GM18858 (cell line): ENCODE measurements at regions not wholly inside any gene's neighbourhood (a gene's known extent, or its start where the extent isn't known, plus 50 kb on each side); places are given as distances from the start of the nearest gene placed in this dataset.
"Not testable (repeated sequence)": the region's sequence is repeated elsewhere in the genome, so short reads cannot be mapped to it uniquely, and the experiment has no call there.

Source experiments
- ATAC-seq: cut with Tn5 transposase; IDR thresholded peaks from one replicate; pipeline ENCODE4 v1.9.1; 2021; ENCODE audit not compliant: unreplicated experiment

DNA sequence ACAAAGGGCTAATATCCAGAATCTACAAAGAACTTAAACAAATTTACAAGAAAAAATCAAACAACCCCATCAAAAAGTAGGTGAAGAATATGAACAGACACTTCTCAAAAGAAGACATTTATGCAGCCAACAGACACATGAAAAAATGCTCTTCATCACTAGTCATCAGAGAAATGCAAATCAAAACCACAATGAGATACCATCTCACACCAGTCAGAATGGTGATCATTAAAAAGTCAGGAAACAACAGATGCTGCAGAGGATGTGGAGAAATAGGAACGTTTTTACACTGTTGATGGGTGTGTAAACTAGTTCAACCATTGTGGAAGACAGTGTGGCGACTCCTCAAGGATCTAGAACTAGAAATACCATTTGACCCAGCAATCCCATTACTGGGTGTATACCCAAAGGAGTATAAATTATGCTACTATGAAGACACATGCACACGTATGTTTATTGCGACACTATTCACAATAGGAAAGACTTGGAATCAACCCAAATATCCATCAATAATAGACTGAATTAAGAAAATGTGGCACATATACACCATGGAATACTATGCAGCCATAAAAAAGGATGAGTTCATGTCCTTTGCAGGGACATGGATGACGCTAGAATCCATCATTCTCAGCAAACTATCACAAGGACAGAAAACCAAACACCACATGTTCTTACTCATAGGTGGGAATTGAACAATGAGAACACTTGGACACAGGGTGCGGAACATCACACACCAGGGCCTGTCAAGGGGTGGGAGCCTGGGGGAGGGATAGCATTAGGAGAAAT is 241.5 kb downstream of the KCNRG start:
- ATAC-seq, result not testable (repeated sequence)

DNA sequence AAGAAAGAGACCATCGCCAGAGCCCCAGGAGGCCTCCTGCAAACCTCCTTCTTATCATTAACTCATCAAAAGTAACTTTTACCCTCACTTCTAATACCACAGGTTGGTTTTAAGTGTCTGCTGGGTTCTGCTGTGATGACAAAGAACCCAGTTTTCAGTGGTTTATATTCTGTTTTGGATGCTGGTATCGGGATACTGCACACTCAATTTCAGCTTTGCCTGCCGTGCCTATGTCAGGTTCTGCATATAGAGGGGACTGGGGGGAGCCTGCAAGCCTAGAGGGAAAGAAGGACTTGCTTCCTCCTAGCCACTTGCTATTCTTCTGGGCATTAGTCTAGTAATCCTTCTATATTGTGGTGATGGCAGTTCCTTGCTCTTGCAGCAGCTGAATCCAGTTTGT is 242.4 kb downstream of the KCNRG start:
- ATAC-seq, result no peak

DNA sequence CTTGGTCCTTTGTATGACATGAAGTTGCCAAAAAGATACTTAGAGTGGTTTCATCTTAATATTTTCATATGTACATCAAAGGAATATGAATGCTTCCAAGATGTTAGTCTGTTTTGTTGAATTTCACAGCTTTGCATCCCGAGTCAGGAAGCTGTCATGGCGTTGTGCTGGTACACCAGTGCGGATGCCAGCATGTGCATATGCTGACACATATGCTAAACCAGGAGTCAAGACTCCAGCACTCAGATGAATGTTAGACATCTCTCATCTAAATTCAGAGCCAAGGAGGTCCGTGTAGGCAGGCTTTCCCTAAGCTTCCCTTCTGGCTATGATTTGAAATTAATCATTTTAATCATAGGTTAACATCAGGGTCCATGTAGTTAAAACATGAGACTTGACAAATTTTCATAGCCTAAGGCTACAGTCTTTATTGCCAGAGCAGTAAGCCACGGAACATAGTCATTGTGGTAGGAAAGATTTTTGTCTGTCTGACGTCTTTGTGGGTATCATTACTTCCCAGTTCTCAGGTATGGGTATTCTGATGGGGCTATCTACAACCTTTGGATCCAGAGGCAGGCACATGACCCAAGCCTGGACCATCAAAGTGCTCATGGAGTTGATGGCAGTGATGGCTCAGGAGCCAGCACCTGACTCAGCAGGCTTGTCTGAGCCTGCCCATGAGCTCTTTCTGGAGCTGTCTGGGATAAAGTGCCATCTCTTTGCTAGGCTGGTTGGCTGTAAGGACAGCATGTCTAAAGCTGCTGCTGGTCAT is 246.1 kb downstream of the KCNRG start:
- ATAC-seq, result no peak

DNA sequence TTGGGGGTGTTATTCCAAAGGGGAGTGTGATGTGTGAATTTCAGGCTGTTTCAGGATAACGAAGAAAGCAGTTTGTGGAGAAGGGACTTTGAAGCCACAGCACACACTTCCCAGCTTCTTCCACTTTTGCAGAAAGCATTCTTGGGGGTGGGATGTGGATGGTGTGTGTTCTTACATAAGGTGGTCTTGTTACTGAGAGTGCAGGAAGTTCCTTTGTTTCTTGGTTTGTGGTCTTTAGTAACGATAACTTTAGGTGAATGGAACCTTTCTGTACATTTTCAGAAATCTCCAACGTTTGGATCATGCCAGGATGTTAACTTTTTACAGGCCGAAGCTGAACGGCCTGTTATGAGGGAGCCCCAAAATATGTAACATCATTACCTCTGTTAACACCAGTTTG is 251.8 kb downstream of the KCNRG start:
- ATAC-seq, result no peak

DNA sequence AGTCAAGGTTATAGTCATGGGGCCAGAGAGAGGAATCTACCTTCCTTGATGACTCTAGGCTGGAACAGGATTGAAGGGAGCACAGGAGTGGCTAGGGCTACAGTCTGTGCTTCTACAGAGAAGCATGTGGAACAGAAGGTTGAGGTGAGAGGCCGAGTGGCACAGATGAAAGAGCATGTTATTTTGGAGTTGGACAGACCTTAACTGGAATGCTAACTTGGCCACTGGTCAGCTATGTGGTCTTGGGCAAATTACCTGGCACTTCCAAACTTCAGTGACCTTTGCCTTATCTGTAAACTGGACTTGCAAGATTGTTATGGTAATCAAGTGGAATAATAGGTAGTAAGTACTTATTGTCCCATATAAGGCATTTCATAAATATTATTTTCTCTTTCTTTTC is 252.7 kb downstream of the KCNRG start:
- ATAC-seq, result no peak

DNA sequence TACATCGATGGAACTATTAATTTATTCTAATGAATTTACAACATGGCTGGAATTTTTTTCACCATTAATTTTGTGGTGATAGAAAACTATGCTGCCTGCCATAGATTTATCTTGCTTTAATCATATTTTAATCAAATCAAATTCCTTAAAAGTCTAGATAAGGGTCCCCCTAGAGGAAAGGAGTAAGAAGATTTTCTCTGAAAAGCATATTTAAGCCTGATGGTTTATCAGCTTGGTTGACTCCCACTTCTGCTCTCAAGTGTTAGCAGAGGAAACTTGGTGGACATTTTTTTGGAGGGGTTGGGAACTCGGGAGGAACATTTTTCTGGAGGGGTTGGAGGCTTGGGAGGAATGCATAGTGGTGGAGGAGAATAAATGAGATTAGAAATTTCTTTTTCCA is 253.3 kb downstream of the KCNRG start:
- no peak for ATAC-seq

DNA sequence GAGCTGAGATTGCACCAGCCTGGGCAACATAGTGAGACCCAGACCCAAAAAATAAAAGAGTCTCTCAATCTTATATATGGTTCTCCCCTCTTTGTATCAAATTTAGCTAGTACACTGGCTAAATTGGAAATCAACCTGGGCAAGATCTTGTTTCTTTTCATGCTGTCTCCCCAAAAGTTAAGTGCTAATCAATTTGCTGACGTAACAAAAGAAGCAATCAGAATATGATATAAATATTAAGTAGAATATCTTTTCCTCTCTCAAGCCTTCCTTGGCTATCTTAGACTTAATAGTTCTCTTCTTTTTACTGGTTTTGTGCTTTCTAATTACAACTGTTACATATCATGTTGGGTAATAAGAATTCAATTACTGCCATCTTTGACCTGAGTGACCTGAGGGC is 258.9 kb downstream of the KCNRG start:
- no peak for ATAC-seq

DNA sequence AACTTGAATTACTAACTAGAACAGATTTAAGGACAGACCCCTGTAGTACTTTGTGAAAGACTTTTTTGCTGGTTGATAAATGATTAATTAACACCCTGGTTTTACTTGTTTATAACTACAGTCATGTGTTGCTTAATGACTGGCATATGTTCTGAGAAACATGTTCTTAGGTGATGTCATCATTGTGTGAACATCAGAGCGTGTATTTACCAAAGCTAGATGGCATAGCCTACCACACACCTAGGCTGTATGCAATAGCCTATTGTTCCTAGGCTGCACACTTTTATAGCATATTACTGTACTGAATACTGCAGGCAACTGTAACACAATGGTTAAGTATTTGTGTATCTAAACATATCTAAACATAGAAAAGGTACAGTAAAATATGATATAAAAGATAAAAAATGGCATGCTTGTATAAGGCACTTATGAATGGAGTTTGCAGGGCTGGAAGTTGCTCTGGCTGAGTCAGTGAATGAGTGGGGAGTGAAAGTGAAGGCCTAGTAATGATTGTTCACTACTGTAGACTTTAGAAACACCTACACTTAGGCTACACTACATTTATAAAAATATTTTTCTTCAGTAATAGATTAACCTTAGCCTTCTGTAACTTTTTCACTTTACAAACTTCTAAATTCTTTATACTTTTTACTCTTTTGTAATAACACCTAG is 260.3 kb downstream of the KCNRG start:
- ATAC-seq, result no peak

DNA sequence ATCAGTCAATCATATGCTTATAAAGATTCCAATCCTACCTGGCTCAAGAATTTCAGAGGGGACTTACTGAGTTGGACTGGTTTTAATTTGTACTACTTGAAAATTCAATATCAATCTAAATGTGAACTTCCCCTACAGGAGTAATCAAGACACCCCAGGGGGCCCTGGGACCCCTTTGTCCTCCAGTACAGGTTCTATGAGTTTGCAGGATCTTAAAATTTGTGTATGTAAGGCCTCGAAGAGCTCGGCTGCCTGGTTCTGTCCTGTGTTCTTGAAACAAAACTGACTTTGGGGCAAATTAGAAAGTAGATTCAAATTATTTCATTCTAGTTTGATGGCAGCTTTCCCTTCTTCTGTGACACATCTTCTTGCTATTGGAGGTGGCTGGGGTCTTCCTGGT is 261.3 kb downstream of the KCNRG start:
- ATAC-seq, result no peak

DNA sequence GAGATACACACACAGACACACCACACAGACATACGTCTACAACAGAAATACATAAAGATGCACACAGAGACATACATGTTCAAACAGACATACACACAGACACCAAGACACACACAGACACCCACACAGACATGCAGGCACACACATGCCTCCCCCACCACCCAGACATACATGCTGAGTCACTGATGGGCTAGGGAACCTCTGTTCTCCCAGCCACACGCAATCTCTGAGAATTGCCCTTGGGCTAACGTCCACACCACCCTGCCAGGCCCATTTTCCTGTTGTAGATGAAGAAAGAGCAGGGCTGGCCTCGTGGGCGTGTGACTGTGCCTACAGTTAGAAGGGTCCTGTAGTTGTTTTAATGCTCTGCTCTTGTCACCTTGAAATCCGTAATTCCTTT is 261.9 kb downstream of the KCNRG start:
- ATAC-seq, result no peak

DNA sequence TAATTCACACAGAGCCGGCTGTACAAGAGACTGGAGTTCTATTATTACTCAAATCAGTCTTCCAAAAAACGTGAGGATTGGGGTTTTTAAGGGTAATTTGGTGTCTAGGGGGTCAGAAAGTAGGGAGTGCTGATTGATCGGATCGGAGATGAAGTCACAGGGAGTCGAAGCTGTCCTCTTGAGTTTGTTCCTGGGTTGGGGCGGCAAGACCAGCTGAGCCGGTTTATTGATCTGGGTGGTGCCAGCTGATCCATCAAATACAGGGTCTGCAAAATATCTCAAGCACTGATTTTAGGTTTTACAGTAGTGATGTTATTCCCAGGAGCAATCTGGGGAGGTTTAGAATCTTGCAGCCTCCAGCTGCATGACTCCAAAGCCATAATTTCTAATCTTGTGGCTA is 262.7 kb downstream of the KCNRG start:
- no peak for ATAC-seq

DNA sequence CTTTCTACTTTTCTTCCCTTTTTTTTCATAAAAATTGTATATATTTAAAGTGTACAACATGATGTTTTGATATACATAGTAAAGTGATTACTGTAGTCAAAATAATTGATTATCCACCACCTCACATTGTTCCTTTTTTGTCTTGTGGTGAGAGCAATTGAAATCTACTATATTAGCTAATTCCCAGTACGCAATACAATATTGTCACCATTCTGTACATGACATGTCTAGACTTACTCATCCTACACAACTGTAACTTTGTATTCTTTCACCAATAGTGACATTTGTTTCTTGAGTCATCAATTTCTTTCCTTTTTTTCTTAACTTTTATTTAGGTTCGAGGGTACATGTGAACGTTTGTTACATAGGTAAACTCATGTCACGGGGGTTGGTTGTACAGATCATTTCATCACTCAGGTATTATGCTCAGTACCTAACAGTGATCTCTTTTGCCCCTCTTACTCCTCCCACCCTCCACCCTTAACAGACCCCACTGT is 265.2 kb downstream of the KCNRG start:
- no peak for ATAC-seq

DNA sequence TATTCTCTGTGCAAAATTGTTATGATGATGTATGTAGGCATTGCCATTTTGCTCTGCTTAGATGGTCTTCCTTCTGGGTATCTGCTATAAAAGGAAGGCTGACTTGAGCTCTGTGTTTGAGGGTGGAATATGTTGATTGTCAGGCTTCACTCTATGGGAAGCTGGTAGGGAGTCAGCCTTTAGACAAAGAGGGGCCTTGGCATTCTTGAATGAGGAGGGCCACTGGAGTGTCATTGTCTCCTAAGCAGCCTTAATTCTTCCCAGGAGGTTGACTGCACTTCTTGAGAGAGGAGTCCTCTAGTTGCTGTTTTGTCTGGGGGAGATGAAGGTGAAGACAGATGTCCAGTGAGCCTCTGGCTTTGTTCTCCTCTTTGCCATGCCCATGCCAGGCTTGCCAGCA is 266.8 kb downstream of the KCNRG start:
- ATAC-seq, result no peak

DNA sequence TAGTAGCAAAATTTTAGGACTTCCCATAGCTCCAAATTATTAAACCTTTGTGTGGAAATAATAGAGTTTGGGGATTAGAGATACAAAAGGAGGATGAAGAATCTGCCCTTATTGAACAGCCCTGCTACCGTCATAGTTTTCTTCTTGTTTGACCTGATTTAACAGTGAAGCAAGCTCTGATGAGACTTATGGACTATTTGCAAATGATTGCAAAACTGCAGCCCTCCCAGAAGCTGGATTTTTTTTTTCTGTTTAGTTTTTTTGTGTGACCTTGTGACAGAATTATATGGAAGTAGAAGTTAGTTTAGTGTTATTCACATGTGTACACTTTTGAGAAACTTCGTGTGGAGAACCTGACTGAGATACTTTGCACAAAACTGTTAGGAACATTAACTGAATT is 267.8 kb downstream of the KCNRG start:
- no peak for ATAC-seq

DNA sequence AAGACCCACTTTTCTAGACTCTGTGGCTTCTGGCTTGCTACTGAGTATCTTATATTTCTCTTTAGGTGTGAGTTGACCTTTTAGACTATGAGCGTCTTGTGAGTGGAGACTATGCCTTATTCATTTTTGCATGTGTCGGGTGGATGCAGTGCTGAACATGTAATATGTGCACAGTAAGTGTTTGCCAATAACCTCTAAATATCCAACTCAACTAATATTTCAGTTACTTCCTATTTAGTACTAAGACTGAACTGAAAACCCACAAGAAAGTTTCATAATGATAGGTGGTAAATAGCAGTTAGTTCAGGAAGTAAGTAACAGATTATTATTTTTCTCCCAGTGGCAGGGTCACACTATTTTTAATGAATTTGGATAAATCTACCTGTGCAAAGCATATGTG is 269.3 kb downstream of the KCNRG start:
- peak; percentile 91 for ATAC-seq

DNA sequence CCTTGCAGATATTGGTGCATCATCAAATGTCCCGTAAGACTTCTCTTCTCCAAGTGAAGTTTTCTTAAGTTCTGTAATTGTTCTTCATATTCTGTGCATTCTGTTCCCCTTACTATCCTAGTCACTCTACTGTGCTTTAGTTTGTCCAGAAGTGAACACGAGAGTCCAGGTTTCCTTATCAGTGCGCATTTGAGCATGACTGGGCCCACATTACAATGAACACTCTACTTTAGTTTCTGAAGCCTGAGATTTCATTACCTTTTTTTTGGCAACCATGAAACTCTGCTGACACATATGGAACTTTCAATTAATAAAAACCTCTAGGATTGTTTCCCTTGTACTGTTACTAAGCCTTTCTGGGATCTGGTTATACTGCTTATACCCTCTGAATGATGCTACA is 270.0 kb downstream of the KCNRG start:
- ATAC-seq, result no peak

DNA sequence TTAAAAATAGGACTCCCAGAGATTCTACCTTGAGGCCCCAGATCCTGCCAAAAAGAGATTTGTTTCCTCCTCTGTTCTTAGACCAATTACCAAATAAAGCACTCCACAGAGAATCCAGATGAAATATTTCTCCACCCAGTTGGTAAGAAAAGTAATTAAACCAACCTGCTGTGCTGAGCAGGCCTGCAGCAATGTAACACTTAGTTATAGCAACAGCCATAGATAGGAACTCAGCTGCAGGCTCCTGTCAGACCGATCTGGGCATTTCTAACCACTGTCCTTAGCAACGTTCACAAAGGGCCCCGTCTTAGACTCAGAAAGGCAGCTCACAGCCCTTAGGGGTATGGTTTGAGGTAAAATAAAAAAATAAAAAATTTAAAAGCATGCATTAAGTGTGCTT is 271.1 kb downstream of the KCNRG start:
- ATAC-seq, result no peak

DNA sequence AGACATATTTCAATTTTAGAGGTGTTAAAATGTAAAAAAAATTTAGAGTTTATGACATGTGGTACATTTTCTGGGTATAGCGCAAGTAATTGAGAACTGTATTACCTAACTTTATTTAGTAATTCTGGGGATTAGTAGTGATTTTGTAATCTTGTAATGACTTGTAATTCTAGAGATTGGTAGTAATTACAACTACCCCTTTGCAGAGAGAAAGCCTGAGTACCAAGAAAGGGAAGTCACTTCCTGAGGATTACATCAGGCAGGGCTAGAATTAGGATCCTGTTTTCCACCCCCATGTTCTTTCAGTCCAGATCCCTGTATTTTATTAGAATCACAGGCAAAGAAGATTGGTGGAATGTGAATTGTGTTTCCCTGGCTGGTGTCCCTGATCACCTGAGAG is 274.9 kb downstream of the KCNRG start:
- ATAC-seq, result no peak

DNA sequence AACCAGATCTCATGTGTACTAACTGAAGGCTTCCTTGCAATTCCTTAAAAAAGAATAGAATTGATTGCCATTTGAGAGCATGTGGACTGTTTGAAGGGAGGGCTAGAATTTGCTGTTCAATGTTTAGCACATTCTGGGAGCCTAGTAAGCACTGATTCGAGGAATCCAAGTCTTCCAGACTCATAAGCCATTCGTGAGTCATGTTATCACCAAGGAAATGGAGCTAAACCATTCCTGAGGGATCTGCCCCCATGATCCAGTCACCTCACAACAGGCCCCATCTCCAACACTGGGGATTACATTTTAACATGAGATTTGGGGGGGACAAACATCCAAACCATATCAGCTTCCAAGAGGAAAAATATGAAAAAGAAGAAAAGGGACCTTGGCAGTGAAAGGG is 276.4 kb downstream of the KCNRG start:
- no peak for ATAC-seq

DNA sequence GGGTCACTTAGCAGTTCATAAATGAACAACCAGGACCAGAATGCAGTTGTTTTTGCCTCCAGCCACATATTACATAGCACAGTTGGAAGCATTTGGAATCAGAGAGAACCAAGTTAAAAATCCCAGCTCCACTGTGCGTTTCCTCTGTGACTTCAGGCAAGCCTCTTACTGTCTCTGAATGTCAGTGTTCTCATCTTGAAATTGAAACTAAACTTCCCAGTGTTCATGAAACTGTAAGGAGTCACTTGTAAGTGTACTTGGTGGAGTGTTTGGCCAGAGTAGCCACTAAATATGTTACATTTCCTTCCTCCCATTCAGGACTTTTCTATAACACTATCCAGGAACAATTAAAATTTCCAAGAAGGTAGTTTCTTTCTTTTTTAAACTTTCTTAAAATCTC is 276.8 kb downstream of the KCNRG start:
- no peak for ATAC-seq

DNA sequence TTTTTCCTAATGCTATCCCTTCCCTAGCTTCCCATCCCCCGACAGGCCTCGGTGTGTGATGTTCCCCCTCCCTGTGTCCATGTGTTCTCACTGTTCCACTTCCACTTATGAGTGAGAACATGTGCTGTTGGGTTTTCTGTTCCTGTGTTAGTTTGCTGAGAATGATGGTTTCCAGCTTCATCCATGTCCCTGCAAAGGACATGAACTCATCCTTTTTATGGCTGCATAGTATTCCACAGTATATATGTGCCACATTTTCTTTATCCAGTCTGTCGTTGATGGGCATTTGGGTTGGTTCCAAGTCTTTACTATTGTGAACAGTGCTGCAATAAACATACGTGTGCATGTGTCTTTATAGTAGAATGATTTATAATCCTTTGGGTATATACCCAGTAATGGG is 279.2 kb downstream of the KCNRG start:
- ATAC-seq, result not testable (repeated sequence)
